Peyer's patch (tissue), 4 donors: ENCODE measurements at regions not wholly inside any gene's neighbourhood (a gene's known extent, or its start where the extent isn't known, plus 50 kb on each side); places are given as distances from the start of the nearest gene placed in this dataset.

Experiments
- CTCF ChIP-seq, 6 experiments: fragments of 450-650 bp in 4 of 6; fragments of 200-600 bp in 2 of 6; sonication (generic) in 1 of 6; IDR thresholded peaks; one replicate each; pipeline ENCODE4 v1.5.1; 2017 to 2019; ENCODE audit warnings: antibody characterized with exemption in 6 of 6, mild to moderate bottlenecking in 3 of 6, moderate library complexity in 1 of 6
- POLR2A ChIP-seq, 2 donors: fragments of 450-650 bp; IDR thresholded peaks; one replicate each; pipeline ENCODE4 v1.5.1; 2017; ENCODE audit warnings: antibody characterized with exemption in 2 of 2, mild to moderate bottlenecking in 2 of 2, moderate library complexity in 2 of 2

GRCh38 chr4:133866328-133866699 is 335.3 kb downstream of the PABPC4L start:
- TF ChIP-seq CTCF (IDR thresholded peaks at IDR 0.05) (no peak), POLR2A (IDR thresholded peaks at IDR 0.05) (no peak)
